Neuronal stem cell (in vitro differentiated cells): ENCODE measurements at regions not wholly inside any gene's neighbourhood (a gene's known extent, or its start where the extent isn't known, plus 50 kb on each side); places are given as distances from the start of the nearest gene placed in this dataset.

Source experiments
- DNase-seq: peaks from one replicate; pipeline ENCODE4 v3.0.0-alpha.2; 2013; ENCODE audit warnings: low spot score
- H2AFZ ChIP-seq: one replicate; pipeline ENCODE4 v1.6.1; 2013; ENCODE audit warnings: mild to moderate bottlenecking, low read length, inconsistent platforms
- H2AK5ac ChIP-seq: 2 replicates; pipeline ENCODE4 v1.6.1; 2013; ENCODE audit warnings: low read depth, mild to moderate bottlenecking, inconsistent platforms, low read length, moderate library complexity, mixed read lengths
- H2BK120ac ChIP-seq: 2 replicates; pipeline ENCODE4 v1.6.1; 2013; ENCODE audit warnings: low read depth, mild to moderate bottlenecking, inconsistent platforms, low read length, moderate library complexity, mixed read lengths
- H2BK12ac ChIP-seq: one replicate; pipeline ENCODE4 v1.6.1; 2013; ENCODE audit warnings: low read length, inconsistent platforms
- H2BK15ac ChIP-seq: 2 replicates; pipeline ENCODE4 v1.6.1; 2013; ENCODE audit warnings: mild to moderate bottlenecking, low read length, inconsistent platforms, mixed read lengths
- H2BK5ac ChIP-seq: one replicate; pipeline ENCODE4 v1.6.1; 2013; ENCODE audit warnings: inconsistent platforms, mild to moderate bottlenecking, low read length, moderate library complexity
- H3K14ac ChIP-seq: one replicate; pipeline ENCODE4 v1.6.1; 2013; ENCODE audit warnings: low read length, inconsistent platforms
- H3K18ac ChIP-seq: 2 replicates; pipeline ENCODE4 v1.6.1; 2013; ENCODE audit warnings: low read length, inconsistent platforms
- H3K23ac ChIP-seq: 2 replicates; pipeline ENCODE4 v1.6.1; 2013; ENCODE audit warnings: low read depth, mild to moderate bottlenecking, mixed read lengths, low read length, inconsistent platforms; ENCODE audit not compliant: poor library complexity
- H3K27ac ChIP-seq: replicated peaks from 3 replicates; pipeline ENCODE4 v1.5.1; 2013; ENCODE audit warnings: low read length, inconsistent platforms
- H3K27me3 ChIP-seq, 3 experiments: 2 replicates each; pipeline ENCODE4 v1.6.1; 2013; ENCODE audit warnings: low read length in 3 of 3, mild to moderate bottlenecking in 2 of 3, inconsistent platforms in 1 of 3, low read depth in 1 of 3, mixed read lengths in 1 of 3, moderate library complexity in 1 of 3; ENCODE audit not compliant: control insufficient read depth in 3 of 3, insufficient read depth in 3 of 3
- H3K36me3 ChIP-seq, 2 donors: replicated peaks in 1 of 2; 2 replicates each; pipeline ENCODE4 v1.6.1; 2013; ENCODE audit warnings: low read length in 2 of 2; ENCODE audit not compliant: control insufficient read depth in 2 of 2, insufficient read depth in 2 of 2
- H3K4ac ChIP-seq: 2 replicates; pipeline ENCODE4 v1.6.1; 2013; ENCODE audit warnings: inconsistent platforms, mild to moderate bottlenecking, low read length, moderate library complexity
- H3K4me1 ChIP-seq, 2 donors: 1 replicate in 1 of 2; 2 replicates in 1 of 2; pipeline ENCODE4 v1.6.1; 2013; ENCODE audit warnings: low read length in 2 of 2, low read depth in 1 of 2; ENCODE audit not compliant: control insufficient read depth in 2 of 2, insufficient read depth in 1 of 2
- H3K4me2 ChIP-seq: one replicate; pipeline ENCODE4 v1.6.1; 2013; ENCODE audit warnings: mild to moderate bottlenecking, low read length, inconsistent platforms; ENCODE audit not compliant: insufficient read depth, poor library complexity, severe bottlenecking
- H3K4me3 ChIP-seq, 2 donors: 2 replicates each; pipeline ENCODE4 v1.5.1; 2013; ENCODE audit warnings: low read length in 2 of 2, mild to moderate bottlenecking in 2 of 2, inconsistent platforms in 1 of 2, moderate library complexity in 1 of 2
- H3K79me1 ChIP-seq: one replicate; pipeline ENCODE4 v1.6.1; 2013; ENCODE audit warnings: low read depth, mild to moderate bottlenecking, inconsistent platforms, low read length, moderate library complexity
- H3K9ac ChIP-seq: one replicate; pipeline ENCODE4 v1.6.1; 2013; ENCODE audit warnings: mild to moderate bottlenecking, low read depth, low read length, inconsistent platforms; ENCODE audit not compliant: poor library complexity
- H3K9me3 ChIP-seq, 2 donors: replicated peaks in 1 of 2; 2 replicates each; pipeline versions ENCODE3 to v1.6.1; 2013; ENCODE audit warnings: low read length in 2 of 2, mild to moderate bottlenecking in 2 of 2, inconsistent platforms in 1 of 2, low read depth in 1 of 2, mixed read lengths in 1 of 2, moderate library complexity in 1 of 2; ENCODE audit not compliant: control insufficient read depth in 2 of 2, insufficient read depth in 1 of 2
- H4K8ac ChIP-seq: one replicate; pipeline ENCODE4 v1.6.1; 2013; ENCODE audit warnings: low read depth, mild to moderate bottlenecking, inconsistent platforms, low read length, moderate library complexity
- H4K91ac ChIP-seq: one replicate; pipeline ENCODE4 v1.6.1; 2013; ENCODE audit warnings: low read length, low read depth, mild to moderate bottlenecking, inconsistent platforms; ENCODE audit not compliant: poor library complexity
- WGBS, 2 donors: extraction: QIAGEN DNeasy Blood & Tissue Kit; methylation state at CpG; one replicate each; pipeline ENCODE4 v1.1.7; 2013; ENCODE audit warnings: missing lambda C conversion rate in 2 of 2, mixed read lengths in 1 of 2; ENCODE audit not compliant: insufficient read length in 2 of 2, insufficient replicate concordance in 1 of 2; ENCODE audit errors: extremely low coverage in 2 of 2; 5-methylcytosine and 5-hydroxymethylcytosine counted together

GRCh38 chr7:130929896-130930659, 196.1 kb upstream of the KLF14 start:
- Histone ChIP-seq H2AK5ac (no peak overlapping the region), H2AFZ (no peak overlapping the region), H3K18ac (no peak overlapping the region), H4K8ac (no peak overlapping the region), H4K91ac (no peak overlapping the region), H3K4ac (no peak overlapping the region), H2BK120ac (no peak overlapping the region), H3K36me3 (no peaks in the 10 kb centered on the region), H3K23ac (no peak overlapping the region), H2BK12ac (no peak overlapping the region), H2BK15ac (no peak overlapping the region), H3K27me3 (no peaks in the 10 kb centered on the region), H3K4me1 (peaks cover 4 to 5% of the 10 kb centered on the region in 2 donors), H3K9me3 (no peaks in the 10 kb centered on the region), H2BK5ac (no peak overlapping the region), H3K27ac (no peak overlapping the region), H3K79me1 (no peaks in the 10 kb centered on the region), H3K14ac (no peak overlapping the region), H3K4me2 (no peak overlapping the region), H3K4me3 (no peak overlapping the region), H3K9ac (no peak overlapping the region)
- DNase-seq = no peak
- WGBS, 2 donors = no CpG with 5 or more reads among the region's 4 CpGs

- H3K4me3 ChIP-seq = no peak overlapping the region
- no peak overlapping the region for H4K91ac ChIP-seq
- H3K9me3 ChIP-seq = no peaks in the 10 kb centered on the region
- H2BK120ac ChIP-seq = no peak overlapping the region
- no peak overlapping the region for H3K23ac ChIP-seq
- H4K8ac ChIP-seq = no peak overlapping the region
- H3K18ac ChIP-seq = no peak overlapping the region
- H3K36me3 ChIP-seq = no peaks in the 10 kb centered on the region
- WGBS, 2 donors = no CpG with 5 or more reads among the region's 8 CpGs
- DNase-seq = no peak
- no peak overlapping the region for H2AFZ ChIP-seq
- H3K14ac ChIP-seq = no peak overlapping the region
- no peak overlapping the region for H3K4me2 ChIP-seq
- H2BK15ac ChIP-seq = no peak overlapping the region
- no peak overlapping the region for H2BK12ac ChIP-seq
- no peak overlapping the region for H2AK5ac ChIP-seq
- H3K4me1 ChIP-seq = peaks cover 4 to 5% of the 10 kb centered on the region in 2 donors
- H3K27ac ChIP-seq = no peak overlapping the region
- no peaks in the 10 kb centered on the region for H3K27me3 ChIP-seq
- no peak overlapping the region for H3K9ac ChIP-seq
- no peak overlapping the region for H2BK5ac ChIP-seq
- H3K4ac ChIP-seq = no peak overlapping the region
- H3K79me1 ChIP-seq = no peaks in the 10 kb centered on the region
Measured at GRCh38 chr7:130930681-130931080, 196.7 kb upstream of the KLF14 start.

- no peak overlapping the region for H3K9ac ChIP-seq
- H3K27ac ChIP-seq = no peak overlapping the region
- H2BK120ac ChIP-seq = no peak overlapping the region
- no peak overlapping the region for H2AFZ ChIP-seq
- H3K79me1 ChIP-seq = no peaks in the 10 kb centered on the region
- H4K91ac ChIP-seq = no peak overlapping the region
- no peak overlapping the region for H3K4me3 ChIP-seq
- no peaks in the 10 kb centered on the region for H3K9me3 ChIP-seq
- H3K4me2 ChIP-seq = no peak overlapping the region
- no peak overlapping the region for H2BK12ac ChIP-seq
- H3K36me3 ChIP-seq = no peaks in the 10 kb centered on the region
- peaks cover 4 to 5% of the 10 kb centered on the region in 2 donors for H3K4me1 ChIP-seq
- no CpG with 5 or more reads among the region's 3 CpGs for WGBS, 2 donors
- no peaks in the 10 kb centered on the region for H3K27me3 ChIP-seq
- DNase-seq = no peak
- H3K23ac ChIP-seq = no peak overlapping the region
- no peak overlapping the region for H3K14ac ChIP-seq
- H2BK15ac ChIP-seq = no peak overlapping the region
- H2AK5ac ChIP-seq = no peak overlapping the region
- no peak overlapping the region for H3K18ac ChIP-seq
- H2BK5ac ChIP-seq = no peak overlapping the region
- no peak overlapping the region for H4K8ac ChIP-seq
- no peak overlapping the region for H3K4ac ChIP-seq
Measured at GRCh38 chr7:130931423-130931822, 197.4 kb upstream of the KLF14 start.

- H3K27me3 ChIP-seq = no peaks in the 10 kb centered on the region
- no peak overlapping the region for H4K8ac ChIP-seq
- H3K79me1 ChIP-seq = no peaks in the 10 kb centered on the region
- no peak overlapping the region for H2BK12ac ChIP-seq
- no peak overlapping the region for H2AFZ ChIP-seq
- H2AK5ac ChIP-seq = no peak overlapping the region
- WGBS, 2 donors = no CpG with 5 or more reads among the region's 5 CpGs
- no peak overlapping the region for H3K9ac ChIP-seq
- H3K27ac ChIP-seq = no peak overlapping the region
- no peak overlapping the region for H3K23ac ChIP-seq
- no peak overlapping the region for H4K91ac ChIP-seq
- no peak for DNase-seq
- H3K36me3 ChIP-seq = no peaks in the 10 kb centered on the region
- H3K9me3 ChIP-seq = no peaks in the 10 kb centered on the region
- H3K4me1 ChIP-seq = peaks cover 4 to 5% of the 10 kb centered on the region in 2 donors
- H3K4ac ChIP-seq = no peak overlapping the region
- no peak overlapping the region for H3K18ac ChIP-seq
- H2BK120ac ChIP-seq = no peak overlapping the region
- no peak overlapping the region for H3K4me3 ChIP-seq
- H2BK5ac ChIP-seq = no peak overlapping the region
- H3K14ac ChIP-seq = no peak overlapping the region
- H2BK15ac ChIP-seq = no peak overlapping the region
- no peak overlapping the region for H3K4me2 ChIP-seq
Measured at GRCh38 chr7:130932088-130932487, 198.1 kb upstream of the KLF14 start.
